Naive thymus-derived CD4-positive, alpha-beta T cell (primary cell): ENCODE measurements at regions not wholly inside any gene's neighbourhood (a gene's known extent, or its start where the extent isn't known, plus 50 kb on each side); places are given as distances from the start of the nearest gene placed in this dataset.

ENCODE experiments used
- ATAC-seq: fragments of 150-1000 bp; cut with Tn5 transposase; 2 replicates; pipeline ENCODE4 v1.10.0; 2021; ENCODE audit warnings: mild to moderate bottlenecking, moderate library complexity
- CTCF ChIA-PET: fragments of 350-600 bp; sonication (Branson Sonifier 250); formaldehyde crosslinking; loops from one replicate; lab custom pipeline; 2021; ENCODE audit warnings: antibody characterized with exemption; lab: Charles Lee
- POLR2A ChIA-PET: fragments of 350-600 bp; sonication (Branson Sonifier 250); formaldehyde crosslinking; loops from one replicate; lab custom pipeline; 2021; ENCODE audit warnings: antibody characterized with exemption, inconsistent platforms; lab: Charles Lee
- DNase-seq, 9 donors: peaks; one replicate each; pipeline versions ENCODE4 v3.0.0 to v3.0.0-alpha.2; 2020 to 2022; ENCODE audit warnings: mixed read lengths in 1 of 9
- H3K27ac ChIP-seq: one replicate; pipeline ENCODE4 v1.7.0; 2013; ENCODE audit warnings: mild to moderate bottlenecking, low read depth, low read length, moderate library complexity
- H3K27me3 ChIP-seq, 2 donors: one replicate each; pipeline ENCODE4 v1.7.0; 2013; ENCODE audit warnings: low read length in 2 of 2, mild to moderate bottlenecking in 2 of 2, moderate library complexity in 2 of 2; ENCODE audit not compliant: control insufficient read depth in 2 of 2, insufficient read depth in 2 of 2
- H3K36me3 ChIP-seq, 3 experiments: 1 replicate in 2 of 3; 2 replicates in 1 of 3; pipeline ENCODE4 v1.7.0; 2013; ENCODE audit warnings: low read length in 3 of 3, mild to moderate bottlenecking in 3 of 3, moderate library complexity in 1 of 3; ENCODE audit not compliant: insufficient read depth in 3 of 3, control insufficient read depth in 2 of 3
- H3K4me1 ChIP-seq, 2 donors: one replicate each; pipeline ENCODE4 v1.7.0; 2013; ENCODE audit warnings: low read length in 2 of 2, mild to moderate bottlenecking in 2 of 2, moderate library complexity in 1 of 2; ENCODE audit not compliant: control insufficient read depth in 2 of 2, insufficient read depth in 2 of 2
- H3K4me3 ChIP-seq: 2 replicates; pipeline ENCODE4 v1.7.0; 2013; ENCODE audit warnings: mild to moderate bottlenecking, low read length
- H3K9me3 ChIP-seq, 3 experiments: 1 replicate in 2 of 3; 2 replicates in 1 of 3; pipeline ENCODE4 v1.7.0; 2013; ENCODE audit warnings: low read length in 3 of 3; ENCODE audit not compliant: control insufficient read depth in 2 of 3
- H3K27ac Mint-ChIP-seq, 9 donors: one replicate each; pipeline ENCODE4 v1.8.0; 2020 to 2022; ENCODE audit warnings: mixed read lengths in 9 of 9, mild to moderate bottlenecking in 8 of 9, moderate library complexity in 5 of 9, inconsistent platforms in 2 of 9
- H3K27me3 Mint-ChIP-seq, 5 donors: one replicate each; pipeline ENCODE4 v1.8.0; 2021 to 2022; ENCODE audit warnings: mixed read lengths in 5 of 5, mild to moderate bottlenecking in 1 of 5
- H3K36me3 Mint-ChIP-seq, 5 donors: one replicate each; pipeline ENCODE4 v1.8.0; 2020 to 2022; ENCODE audit warnings: mixed read lengths in 5 of 5, mild to moderate bottlenecking in 3 of 5, inconsistent platforms in 1 of 5
- H3K4me1 Mint-ChIP-seq, 7 donors: one replicate each; pipeline ENCODE4 v1.8.0; 2020 to 2022; ENCODE audit warnings: mixed read lengths in 7 of 7, mild to moderate bottlenecking in 3 of 7, inconsistent platforms in 1 of 7
- H3K4me3 Mint-ChIP-seq, 10 donors: one replicate each; pipeline ENCODE4 v1.8.0; 2020 to 2022; ENCODE audit warnings: mild to moderate bottlenecking in 10 of 10, mixed read lengths in 10 of 10, moderate library complexity in 6 of 10, inconsistent platforms in 2 of 10
- H3K9me3 Mint-ChIP-seq, 11 donors: one replicate each; pipeline ENCODE4 v1.8.0; 2020 to 2022; ENCODE audit warnings: mixed read lengths in 11 of 11, mild to moderate bottlenecking in 4 of 11, inconsistent platforms in 1 of 11, moderate library complexity in 1 of 11
- intact Hi-C, 2 donors: fragments of 100-400 bp; cut with micrococcal nuclease; formaldehyde crosslinking; loops; one replicate each; pipeline ENCODE4 v1.15.1; 2023

GRCh38 chr7:131194070-131194865 is 133.4 kb upstream of the MKLN1 start:
- intact Hi-C loops: no loop called here
- Mint-ChIP-seq H3K27me3 (peaks cover 0 to 2% (median 0%) of the 10 kb centered on the region in 5 donors), H3K9me3 (no peaks in the 10 kb centered on the region), H3K36me3 (no peaks in the 10 kb centered on the region), H3K4me3 (no peak overlapping the region), H3K27ac (no peak overlapping the region), H3K4me1 (peaks cover 0 to 24% (median 0%) of the 10 kb centered on the region in 7 donors)
- no peaks in the 10 kb centered on the region for H3K27me3 ChIP-seq
- DNase-seq (no peak), ATAC-seq (no peak)
- no peak overlapping the region for H3K4me3 ChIP-seq
- peaks cover 0 to 5% of the 10 kb centered on the region in 2 donors for H3K4me1 ChIP-seq
- H3K27ac ChIP-seq: no peak overlapping the region
- no peaks in the 10 kb centered on the region for H3K36me3 ChIP-seq
- ChIA-PET CTCF (no interaction called here), POLR2A (interaction anchor here (1.1 kb wide), 1 partner anchor 10 kb away, joined by 3 read pairs; no protein-coding TSS in a partner anchor)
- no peaks in the 10 kb centered on the region for H3K9me3 ChIP-seq

- no peaks in the 10 kb centered on the region for H3K36me3 ChIP-seq
- no peaks in the 10 kb centered on the region for H3K9me3 ChIP-seq
- H3K4me3 Mint-ChIP-seq: no peak overlapping the region
- no peaks in the 10 kb centered on the region for H3K36me3 Mint-ChIP-seq
- ATAC-seq: no peak
- H3K4me3 ChIP-seq: no peak overlapping the region
- H3K4me1 Mint-ChIP-seq: peaks cover 0 to 6% (median 0%) of the 10 kb centered on the region in 7 donors
- no peaks in the 10 kb centered on the region for H3K27me3 ChIP-seq
- no peak for DNase-seq
- H3K27me3 Mint-ChIP-seq: peaks cover 0 to 2% (median 0%) of the 10 kb centered on the region in 5 donors
- H3K27ac Mint-ChIP-seq: no peak overlapping the region
- intact Hi-C loops: no loop called here
- H3K9me3 Mint-ChIP-seq: no peaks in the 10 kb centered on the region
- no peak overlapping the region for H3K27ac ChIP-seq
- H3K4me1 ChIP-seq: no peaks in the 10 kb centered on the region
- ChIA-PET POLR2A (no interaction called here), CTCF (no interaction called here)
Measured at GRCh38 chr7:131196803-131197202, 130.9 kb upstream of the MKLN1 start.

- no peak overlapping the region for H3K4me3 Mint-ChIP-seq
- H3K36me3 Mint-ChIP-seq: no peaks in the 10 kb centered on the region
- intact Hi-C loops: no loop called here
- H3K4me1 Mint-ChIP-seq: peaks cover 0 to 6% (median 0%) of the 10 kb centered on the region in 7 donors
- Histone ChIP-seq H3K27ac (no peak overlapping the region), H3K9me3 (no peaks in the 10 kb centered on the region), H3K4me3 (no peak overlapping the region), H3K27me3 (no peaks in the 10 kb centered on the region), H3K4me1 (no peaks in the 10 kb centered on the region), H3K36me3 (no peaks in the 10 kb centered on the region)
- H3K27me3 Mint-ChIP-seq: peaks cover 0 to 2% (median 0%) of the 10 kb centered on the region in 5 donors
- ChIA-PET CTCF (no interaction called here), POLR2A (interaction anchor here (0.6 kb wide), 1 partner anchor 26 kb away, joined by 3 read pairs; no protein-coding TSS in a partner anchor)
- no peak overlapping the region for H3K27ac Mint-ChIP-seq
- ATAC-seq: no peak
- H3K9me3 Mint-ChIP-seq: no peaks in the 10 kb centered on the region
- DNase-seq: no peak
Measured at GRCh38 chr7:131197920-131198615, 129.6 kb upstream of the MKLN1 start.

DNA sequence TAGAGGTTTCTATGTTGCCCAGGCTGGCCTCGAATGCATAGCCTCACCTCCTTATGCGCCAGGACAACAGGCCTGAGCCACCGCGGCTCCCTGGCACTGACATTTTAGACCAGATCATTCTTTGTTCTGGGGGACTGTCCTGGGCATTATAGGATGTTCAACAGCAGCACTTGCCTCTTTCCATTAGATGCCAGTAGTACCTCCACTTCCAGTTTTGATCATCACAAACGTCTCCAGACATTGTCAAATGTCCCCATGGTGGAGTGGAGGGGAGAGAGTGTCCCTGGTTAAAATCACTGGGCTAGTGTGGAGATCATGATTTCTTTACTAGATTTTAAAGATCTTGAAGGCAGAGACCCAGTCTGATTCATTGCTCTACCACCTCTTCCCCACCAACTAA is 125.2 kb upstream of the MKLN1 start:
- CTCF ChIA-PET: no interaction called here
- Histone ChIP-seq H3K36me3 (no peaks in the 10 kb centered on the region), H3K27me3 (no peaks in the 10 kb centered on the region), H3K9me3 (no peaks in the 10 kb centered on the region), H3K27ac (no peak overlapping the region), H3K4me3 (no peak overlapping the region), H3K4me1 (no peaks in the 10 kb centered on the region)
- Mint-ChIP-seq H3K36me3 (no peaks in the 10 kb centered on the region), H3K27me3 (no peaks in the 10 kb centered on the region), H3K27ac (no peak overlapping the region), H3K4me1 (peaks cover 0 to 6% (median 0%) of the 10 kb centered on the region in 7 donors), H3K4me3 (no peak overlapping the region), H3K9me3 (no peaks in the 10 kb centered on the region)
- ATAC-seq (no peak), DNase-seq (no peak)
- POLR2A ChIA-PET: no interaction called here
- intact Hi-C loops: no loop called here

GRCh38 chr7:131203291-131203976 is 124.2 kb upstream of the MKLN1 start:
- Mint-ChIP-seq H3K27ac (no peak overlapping the region), H3K9me3 (peaks cover 0 to 2% (median 0%) of the 10 kb centered on the region in 11 donors), H3K36me3 (peaks cover 0 to 2% (median 0%) of the 10 kb centered on the region in 5 donors), H3K4me3 (no peak overlapping the region), H3K4me1 (no peaks in the 10 kb centered on the region), H3K27me3 (peaks cover 0 to 2% (median 0%) of the 10 kb centered on the region in 5 donors)
- H3K27ac ChIP-seq: no peak overlapping the region
- no peaks in the 10 kb centered on the region for H3K4me1 ChIP-seq
- intact Hi-C loops: no loop called here
- DNase-seq: no peak
- CTCF ChIA-PET: no interaction called here
- H3K36me3 ChIP-seq: no peaks in the 10 kb centered on the region
- POLR2A ChIA-PET: interaction anchor here (1.0 kb wide), 1 partner anchor 9 kb away, joined by 3 read pairs; no protein-coding TSS in a partner anchor
- no peak overlapping the region for H3K4me3 ChIP-seq
- no peaks in the 10 kb centered on the region for H3K9me3 ChIP-seq
- no peaks in the 10 kb centered on the region for H3K27me3 ChIP-seq
- ATAC-seq: no peak

GRCh38 chr7:131208777-131209176 is 118.9 kb upstream of the MKLN1 start:
- no peak overlapping the region for H3K4me3 ChIP-seq
- no peaks in the 10 kb centered on the region for H3K4me1 ChIP-seq
- H3K27ac ChIP-seq: no peak overlapping the region
- intact Hi-C loops: no loop called here
- Mint-ChIP-seq H3K27ac (no peak overlapping the region), H3K36me3 (peaks cover 0 to 2% (median 0%) of the 10 kb centered on the region in 5 donors), H3K9me3 (peaks cover 0 to 2% (median 0%) of the 10 kb centered on the region in 11 donors), H3K27me3 (peaks cover 0 to 2% (median 0%) of the 10 kb centered on the region in 5 donors), H3K4me1 (peaks cover 0 to 3% (median 0%) of the 10 kb centered on the region in 7 donors), H3K4me3 (no peak overlapping the region)
- CTCF ChIA-PET: interaction anchor here (0.6 kb wide), 1 partner anchor 192 kb away, joined by 4 read pairs; no protein-coding TSS in a partner anchor
- no peaks in the 10 kb centered on the region for H3K27me3 ChIP-seq
- ATAC-seq (no peak), DNase-seq (no peak)
- no peaks in the 10 kb centered on the region for H3K9me3 ChIP-seq
- POLR2A ChIA-PET: interaction anchor here (0.6 kb wide), 1 partner anchor 28 kb away, joined by 3 read pairs; no protein-coding TSS in a partner anchor
- H3K36me3 ChIP-seq: no peaks in the 10 kb centered on the region
